ENCODE measurements at regions not wholly inside any gene's neighbourhood (a gene's known extent, or its start where the extent isn't known, plus 50 kb on each side); places are given as distances from the start of the nearest gene placed in this dataset.
"Not testable (repeated sequence)": the region's sequence is repeated elsewhere in the genome, so short reads cannot be mapped to it uniquely, and the experiment has no call there.

DNA sequence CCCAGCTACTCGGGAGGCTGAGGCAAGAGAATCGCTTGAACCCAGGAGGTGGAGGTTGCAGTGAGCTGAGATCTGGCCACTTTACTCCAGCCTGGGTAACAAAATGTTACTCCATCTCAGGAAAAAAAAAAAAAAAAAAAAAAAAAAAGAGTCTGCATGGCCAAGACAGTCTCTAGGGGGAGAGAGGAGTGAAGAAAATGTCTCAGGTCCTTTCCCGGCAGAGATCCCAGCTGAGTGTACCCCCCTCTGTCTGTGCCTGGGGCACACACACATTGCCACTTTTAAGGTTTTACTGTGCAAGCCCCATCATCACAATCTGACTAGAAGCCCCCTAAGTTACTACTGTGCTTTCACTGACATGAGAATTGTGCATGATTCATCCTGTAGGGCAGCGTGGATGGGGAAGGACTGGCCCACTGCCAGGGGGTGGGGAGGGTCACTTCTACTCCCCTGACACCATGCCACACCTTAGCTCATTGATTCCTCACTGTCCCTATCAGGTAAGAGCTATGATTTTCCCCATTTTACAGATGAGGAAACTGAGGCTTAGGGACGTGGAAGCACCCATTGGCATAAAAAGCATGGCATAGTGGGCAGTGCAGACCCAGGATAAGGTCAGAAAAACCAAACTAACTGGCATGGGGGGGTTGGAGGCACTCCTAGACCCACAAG, 102.3 kb upstream of the LARP1 start:
- DNase-seq = no peak

DNA sequence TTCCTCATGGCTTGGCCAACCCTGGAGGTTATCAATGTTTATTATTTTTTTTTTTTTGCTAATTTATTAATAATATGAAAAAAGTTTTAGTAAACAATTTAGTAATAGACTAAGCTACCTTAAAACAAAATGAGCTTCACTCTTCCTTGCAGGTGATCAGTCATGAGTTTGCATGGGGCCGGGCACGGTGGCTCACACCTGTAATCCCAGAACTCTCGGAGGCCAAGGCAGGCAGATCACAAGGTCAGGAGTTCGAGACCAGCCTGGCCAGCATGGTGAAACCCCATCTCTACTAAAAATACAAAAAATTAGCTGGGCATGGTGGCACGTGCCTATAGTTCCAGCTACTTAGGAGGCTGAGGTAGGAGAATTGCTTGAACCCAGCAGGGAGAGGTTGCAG, 103.4 kb upstream of the LARP1 start:
- not testable (repeated sequence) for DNase-seq

DNA sequence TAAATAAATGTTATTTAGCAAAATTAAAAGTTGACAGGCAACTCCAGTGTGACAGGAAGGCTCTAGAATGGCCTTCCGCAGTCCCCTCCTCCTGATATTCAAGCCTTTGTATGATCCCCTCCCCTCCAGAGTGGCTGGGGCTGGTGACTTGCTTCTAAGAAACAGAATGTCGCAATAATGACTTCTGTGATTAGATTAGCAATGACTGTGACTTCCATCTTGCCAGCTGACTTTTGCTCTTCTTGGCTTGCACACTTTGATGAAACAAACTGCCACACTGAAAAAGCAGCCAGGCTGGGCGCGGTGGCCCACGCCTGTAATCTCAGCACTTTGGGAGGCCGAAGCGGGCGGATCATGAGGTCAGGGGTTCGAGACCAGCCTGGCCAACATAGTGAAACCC, 106.5 kb upstream of the LARP1 start:
- no peak for DNase-seq

DNA sequence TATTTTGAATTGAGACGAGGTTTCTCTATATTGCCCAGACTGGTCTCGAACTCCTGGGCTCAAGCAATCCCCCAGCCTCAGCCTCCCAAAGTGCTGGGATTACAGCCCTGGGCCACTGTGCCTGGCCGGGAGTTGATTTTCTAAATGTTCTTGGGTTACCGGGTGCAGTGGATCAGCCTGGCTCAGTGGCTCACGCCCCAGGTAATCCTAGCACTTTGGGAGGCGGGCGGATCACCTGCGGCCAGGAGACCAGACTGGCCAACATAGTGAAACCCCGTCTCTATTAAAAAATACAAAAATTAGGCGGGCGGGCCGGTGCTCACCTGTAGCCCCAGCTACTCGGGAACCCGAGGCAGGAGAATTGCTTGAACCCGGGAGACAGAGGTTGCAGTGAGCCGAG, 106.9 kb upstream of the LARP1 start:
- DNase-seq = no peak

DNA sequence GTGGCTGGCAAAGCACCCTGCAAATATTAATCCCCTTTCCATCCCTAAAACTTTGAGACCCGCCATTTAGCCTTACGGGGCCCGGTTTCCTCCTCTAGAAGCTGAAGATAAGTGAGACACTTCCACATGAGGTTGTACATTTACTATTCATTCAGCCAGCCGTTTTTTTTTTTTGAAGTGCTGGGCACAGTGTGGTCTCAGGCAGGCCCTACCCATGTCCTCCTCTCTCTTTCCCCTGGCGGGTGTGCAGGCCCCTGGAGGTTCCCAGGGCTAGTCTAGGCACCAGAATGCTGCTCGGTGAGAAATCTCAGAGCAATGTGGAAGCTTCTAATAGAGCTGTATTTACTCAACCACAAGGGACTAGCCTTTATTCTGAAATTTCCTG, 107.4 kb upstream of the LARP1 start:
- peak in 1 of 2 experiments; percentile 26 for DNase-seq

DNA sequence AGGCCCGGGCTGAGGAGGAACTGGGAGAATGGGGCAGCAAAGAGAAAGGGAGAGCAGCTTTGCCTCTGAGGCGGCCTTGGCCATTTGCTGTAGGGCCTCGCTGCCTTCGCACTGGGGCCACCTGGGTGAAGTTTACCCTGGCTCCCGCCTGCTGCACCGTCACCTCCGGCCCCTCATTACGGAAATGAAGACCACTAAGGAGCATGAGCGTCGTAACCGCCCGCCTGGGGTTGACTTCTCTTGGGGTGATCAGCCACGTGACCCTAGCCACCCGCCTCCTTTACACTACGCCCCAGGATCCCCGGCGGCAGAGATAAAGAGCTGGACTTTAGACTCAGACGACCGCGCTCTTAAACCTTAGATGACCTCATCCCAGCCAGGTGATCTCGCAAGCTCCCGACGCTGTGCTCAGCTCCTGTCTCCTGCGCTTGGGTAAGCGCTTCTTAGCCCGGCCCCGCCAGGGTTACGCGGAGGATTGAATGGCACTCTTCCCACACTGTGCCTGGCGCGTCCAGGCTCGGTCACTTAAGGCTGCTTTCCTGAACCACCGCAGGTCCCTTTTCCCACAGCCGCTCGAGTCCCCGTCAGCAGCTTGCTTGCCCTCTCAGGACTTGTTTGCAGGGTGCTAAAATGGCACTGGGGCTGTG, 107.9 kb upstream of the LARP1 start:
- peak; percentile 10 to 76 for DNase-seq

DNA sequence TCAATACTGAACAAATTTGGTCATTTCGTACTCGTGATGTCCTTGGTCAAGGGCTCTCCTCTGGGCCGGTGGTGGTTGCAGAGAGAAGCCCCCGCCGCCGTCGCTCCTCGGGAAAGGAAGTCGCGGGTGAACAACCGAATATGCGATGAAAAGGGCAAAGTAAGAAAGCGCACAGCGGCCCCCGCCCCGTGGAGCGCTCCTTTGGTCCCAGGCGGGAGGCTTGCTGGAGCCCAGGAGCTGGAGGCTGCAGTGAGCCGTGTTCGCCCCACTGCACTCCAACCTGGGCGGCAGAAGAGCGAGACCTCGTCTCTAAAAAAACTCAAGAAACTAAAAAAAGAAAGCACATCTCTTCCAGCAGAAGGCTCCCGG, 108.4 kb upstream of the LARP1 start:
- DNase-seq = no peak

DNA sequence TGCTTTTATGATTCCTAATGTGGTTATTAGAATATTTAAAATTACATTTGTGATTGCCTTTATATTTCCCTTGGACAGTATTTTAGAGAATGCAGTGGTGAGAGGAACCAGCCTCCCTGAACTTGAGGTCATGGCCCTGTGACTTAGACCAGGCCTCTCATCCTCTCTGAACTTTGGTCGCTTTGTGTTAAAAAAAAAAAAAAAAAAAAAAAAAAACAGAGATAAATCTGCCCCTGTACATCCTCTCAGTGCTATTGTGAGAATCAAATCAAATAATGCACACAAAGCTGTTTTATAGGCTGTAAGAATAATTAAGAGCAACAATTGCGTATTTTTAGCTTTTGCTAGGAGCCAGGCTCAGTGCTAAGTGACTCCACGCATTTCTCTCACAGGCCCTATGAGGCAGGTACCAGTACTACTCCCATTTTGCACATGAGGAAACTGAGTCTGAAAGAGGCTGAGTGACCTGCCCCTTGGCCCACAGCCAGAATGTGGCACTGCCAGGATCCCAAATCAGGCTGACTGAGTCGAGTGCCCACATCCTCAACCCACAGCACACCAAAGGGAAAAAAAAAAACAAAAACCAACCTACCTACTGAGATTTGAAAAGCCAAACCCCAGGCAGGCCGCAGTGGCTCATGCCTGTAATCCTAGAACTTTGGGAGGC, 110.3 kb upstream of the LARP1 start:
- DNase-seq = no peak

DNA sequence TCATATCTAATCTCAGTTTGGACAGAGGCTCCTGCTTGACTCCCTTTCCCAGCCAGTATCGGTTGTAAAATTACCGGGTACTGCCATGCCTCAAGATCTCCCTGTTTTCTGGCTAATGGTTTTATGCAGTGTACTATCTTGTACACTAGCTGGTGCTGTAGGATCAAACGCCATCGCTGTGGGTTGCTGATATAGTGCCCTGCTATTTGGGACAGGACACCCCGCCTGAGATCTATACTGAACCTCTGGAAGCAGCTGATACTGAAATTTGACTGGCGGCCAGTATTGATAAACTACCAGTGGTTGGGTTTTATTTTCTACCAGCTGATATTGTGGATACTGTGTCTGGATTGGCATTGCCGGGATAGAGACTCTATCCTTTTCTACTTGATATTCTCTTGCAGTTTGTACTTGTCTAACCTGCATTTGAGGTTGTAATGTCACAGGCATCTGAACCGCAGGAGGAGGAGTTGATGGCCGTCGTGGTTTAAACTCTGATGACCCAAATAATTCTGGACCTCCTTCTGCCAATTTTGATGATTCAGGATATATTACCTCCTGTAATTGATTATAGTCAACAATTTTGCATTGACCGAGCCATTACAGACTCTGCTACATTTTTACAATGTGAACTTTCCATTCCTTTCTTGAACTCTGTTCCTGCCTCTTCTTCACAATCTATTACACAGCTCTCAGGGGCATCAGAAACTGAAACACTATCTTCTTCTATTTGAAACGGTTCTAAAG, 112.5 kb upstream of the LARP1 start:
- DNase-seq = peak; percentile 11 to 62

DNA sequence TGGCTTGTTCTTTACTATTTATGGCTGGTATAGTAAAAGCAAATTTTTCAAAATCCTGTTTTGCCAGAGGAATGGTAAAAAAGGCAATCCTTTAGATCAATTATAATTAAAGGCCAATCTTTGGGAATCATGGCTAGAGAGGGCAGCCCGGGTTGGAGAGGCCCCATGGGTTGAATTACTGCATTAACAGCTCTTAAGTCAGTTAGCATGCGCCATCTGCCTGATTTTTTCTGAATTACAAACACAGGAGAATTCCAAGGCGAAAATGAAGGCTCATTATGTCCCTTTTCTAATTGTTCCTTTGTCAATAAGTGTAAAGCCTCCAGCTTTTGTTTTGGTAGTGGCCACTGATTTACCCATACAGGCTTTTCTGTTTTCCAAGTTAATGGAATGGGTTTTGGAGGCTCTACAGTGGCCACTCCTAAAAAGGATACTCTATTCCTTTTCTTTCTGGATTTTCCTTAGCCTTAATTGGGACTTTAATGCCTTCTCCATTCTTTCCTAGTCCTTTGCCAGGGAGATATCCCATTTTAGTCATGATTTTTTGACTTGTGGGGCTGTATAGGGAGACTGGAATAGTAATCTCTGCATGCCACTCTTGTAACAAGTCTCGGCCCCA, 114.9 kb upstream of the LARP1 start:
- peak; percentile 3 to 57 for DNase-seq

DNA sequence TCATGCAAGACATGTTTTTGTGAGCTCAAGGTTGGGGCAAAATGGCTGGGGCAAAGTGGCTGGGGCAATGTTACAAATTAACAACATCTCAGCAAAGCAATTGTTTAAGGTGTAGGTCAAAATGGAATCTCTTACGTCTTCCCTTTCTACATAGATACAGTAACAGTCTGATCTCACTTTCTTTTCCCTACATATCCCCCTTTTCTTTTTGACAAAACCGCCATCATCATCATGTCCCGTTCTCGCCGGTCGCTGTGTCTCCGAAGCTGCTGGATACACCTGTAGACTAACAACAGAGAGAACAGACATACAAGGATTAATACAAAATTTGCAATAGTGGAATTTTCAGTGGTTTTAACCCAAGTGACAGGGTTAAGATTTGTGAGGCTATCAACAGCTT, 118.4 kb upstream of the LARP1 start:
- not testable (repeated sequence) for DNase-seq

DNA sequence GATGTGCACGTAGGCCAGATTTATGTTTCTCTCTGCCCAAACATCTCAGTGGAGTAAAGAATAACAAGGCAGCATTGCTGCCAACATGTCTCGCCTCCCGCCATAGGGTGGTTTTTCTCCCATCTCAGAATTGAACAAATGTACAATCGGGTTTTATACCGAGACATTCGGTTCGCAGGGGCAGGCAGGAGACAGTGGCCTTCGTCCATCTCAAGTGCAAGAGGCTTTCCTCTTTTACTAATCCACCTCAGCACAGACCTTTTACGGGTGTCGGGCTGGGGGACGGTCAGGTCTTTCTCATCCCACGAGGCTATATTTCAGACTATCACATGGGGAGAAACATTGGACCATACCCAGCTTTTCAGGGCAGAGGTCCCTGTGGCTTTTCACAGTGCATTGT, 118.9 kb upstream of the LARP1 start:
- not testable (repeated sequence) for DNase-seq

DNA sequence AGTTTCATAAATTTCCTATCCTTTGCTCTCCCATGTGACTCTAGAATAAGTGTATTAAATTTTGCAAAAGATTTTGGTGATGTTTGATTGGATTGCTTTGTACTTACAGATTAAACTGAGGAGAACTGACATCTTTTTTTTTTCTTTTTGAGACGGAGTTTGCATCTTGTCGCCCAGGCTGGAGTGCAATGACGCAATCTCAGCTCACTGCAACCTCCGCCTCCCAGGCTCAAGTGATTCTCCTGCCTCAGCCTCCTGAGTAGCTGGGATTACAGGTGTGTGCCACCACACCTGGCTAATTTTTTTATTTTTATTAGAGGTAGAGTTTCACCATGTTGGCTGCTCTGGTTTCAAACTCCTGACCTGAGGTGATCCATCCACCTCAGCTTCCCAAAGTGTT, 121.4 kb upstream of the LARP1 start:
- DNase-seq = not testable (repeated sequence)

DNA sequence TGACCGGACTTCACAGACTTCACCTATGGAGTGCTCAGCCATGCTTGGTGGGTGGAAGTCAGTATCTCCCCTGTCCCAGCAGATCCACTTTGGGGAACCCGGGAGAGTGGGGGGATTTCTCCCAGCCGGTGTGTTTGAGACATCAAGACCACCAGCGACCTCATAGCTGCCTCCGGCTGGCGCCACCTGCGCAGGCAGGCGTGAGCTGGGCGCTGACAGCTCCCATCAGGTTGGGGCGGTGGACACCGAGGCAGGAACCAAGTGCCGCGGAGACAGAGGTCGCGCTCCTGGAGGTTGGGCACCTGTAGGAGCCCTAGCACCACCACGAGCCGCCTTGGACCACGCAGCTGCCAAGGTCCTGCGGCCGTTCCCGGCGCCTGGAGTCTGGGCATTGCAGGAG, 124.0 kb upstream of the LARP1 start:
- no peak for DNase-seq

DNA sequence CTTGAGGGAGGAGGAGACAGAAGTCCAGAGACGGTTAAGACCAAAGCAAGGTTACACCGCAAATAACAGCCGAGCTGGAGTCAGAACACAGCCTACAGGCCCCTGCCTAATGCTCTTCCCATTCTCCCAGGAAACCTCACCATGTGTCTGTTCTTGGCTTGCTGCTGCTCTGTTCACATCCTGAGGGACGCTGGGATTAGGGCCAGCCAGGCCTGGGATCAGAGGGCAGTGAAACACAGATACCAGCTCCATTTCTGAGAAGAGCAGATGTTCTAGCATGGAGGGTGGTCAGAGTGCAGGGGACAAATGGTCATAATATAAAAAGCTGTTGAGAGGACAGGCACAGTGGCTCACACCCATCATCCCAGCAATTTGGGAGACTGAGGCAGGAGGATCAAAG, 124.8 kb upstream of the LARP1 start:
- DNase-seq = no peak

DNA sequence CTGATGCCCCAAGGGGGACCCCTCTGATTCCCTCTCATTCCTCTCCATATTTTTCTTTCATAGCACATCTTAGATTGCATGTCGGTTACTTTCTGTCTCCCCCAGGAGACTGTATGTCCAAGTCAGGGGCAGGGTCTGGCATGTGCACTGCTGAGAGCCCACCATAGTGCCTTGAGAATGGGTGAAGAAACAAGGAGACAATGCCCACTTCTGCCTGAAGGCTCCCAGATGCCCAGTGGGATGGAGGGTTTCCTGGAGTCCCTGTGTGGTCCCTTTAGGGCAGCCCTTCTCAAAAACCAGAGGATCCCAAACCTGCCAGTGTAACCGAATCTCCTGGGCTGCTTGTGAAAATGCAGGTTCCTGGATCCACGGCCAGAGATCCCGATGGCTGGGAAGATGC, 126.5 kb upstream of the LARP1 start:
- DNase-seq = no peak

DNA sequence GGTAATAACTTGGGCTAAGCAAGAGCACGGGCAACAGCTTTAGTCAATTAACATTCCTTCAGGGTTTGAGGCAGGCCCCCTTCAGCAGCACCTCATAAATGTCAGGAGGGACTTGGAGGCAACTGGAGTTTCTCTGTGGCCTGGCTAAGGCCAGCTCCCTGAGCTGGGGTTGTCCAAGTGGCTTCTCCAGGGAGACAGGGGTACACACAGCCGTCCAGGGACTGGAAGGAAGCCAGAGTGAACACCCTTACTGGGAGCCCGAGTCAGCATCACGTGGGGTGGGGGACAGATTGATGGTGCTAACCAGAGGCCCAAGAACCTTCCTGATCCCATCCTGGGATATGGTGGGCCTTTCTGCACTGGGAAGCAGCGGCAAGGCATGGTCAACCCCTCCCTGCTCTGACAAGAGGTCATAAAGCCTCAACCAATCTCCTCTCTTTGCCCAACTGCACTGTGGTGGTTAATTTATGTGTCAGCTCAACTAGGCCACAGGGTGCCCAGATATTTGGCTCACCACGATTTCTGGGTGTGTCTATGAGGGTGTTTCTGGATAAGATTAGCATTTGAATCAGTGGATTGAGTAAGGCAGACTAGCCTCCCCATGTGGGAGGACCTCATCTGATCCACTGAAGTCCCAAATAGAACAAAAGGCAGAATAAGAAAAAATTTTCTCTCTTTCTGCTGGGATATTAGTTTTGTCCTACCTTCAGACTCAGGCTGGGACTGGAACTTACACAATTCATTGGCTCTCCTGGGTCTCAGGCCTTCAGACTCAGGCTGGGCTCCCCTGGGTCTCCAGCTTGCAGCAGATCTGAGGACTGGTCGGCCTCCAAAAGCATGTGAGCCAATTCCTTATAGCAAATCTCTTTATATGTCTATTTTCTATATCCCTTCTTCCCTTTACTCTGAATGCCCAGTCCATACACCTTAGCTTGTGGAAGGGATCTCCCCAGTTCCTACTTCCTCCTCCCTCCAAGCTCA, 127.2 kb upstream of the LARP1 start:
- DNase-seq = no peak

DNA sequence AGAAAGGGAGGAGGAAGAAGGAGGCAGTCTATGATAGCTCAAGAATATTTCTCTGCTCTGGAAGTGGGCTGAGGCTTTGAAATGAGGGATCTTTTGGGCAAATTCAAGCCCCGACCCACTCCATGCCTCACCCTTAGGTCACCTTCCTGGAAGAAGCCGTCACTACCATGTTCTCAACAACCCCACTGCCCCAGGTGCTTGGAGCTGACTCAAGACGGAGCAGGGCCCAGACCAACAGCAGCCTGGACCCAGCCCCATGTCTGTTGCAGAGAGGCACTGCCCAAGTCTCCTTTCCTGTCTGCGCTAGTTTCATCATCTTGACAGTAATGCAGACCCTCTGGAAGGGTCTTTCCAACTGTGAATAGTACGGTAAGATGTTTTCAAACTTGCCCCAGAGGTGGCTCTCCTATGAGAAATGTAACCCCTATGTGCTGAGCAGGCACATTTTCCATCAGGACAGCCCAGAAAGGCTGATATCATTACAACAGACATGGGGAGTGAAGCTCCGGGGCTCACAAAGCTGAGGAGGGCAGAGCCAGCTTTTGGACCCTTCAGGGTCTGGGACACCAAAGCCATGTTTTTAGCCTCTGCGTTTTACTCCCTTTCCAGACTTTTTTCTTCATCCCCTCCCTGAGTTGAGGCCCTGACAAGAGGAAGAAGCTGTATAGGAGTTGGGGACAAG, 128.2 kb upstream of the LARP1 start:
- DNase-seq = no peak

DNA sequence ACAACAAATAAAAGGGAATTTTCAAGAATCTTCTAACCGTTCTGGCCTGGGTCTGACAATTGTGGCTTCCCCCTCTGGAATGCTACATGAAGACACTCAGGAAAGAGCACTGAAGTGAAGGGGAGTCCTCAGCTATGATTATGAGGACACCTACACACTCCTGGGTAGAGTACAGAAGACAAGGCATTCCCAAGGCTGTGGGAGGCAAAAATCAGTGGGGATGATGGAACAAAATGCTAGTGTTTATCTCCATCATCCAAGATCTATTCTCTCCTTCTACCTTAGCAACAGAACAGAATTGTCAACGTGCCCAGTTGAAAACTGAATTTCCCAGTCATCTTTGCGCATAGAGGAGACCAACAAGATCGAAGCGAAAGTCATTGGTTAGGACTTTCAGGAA, 130.1 kb upstream of the LARP1 start:
- no peak for DNase-seq

DNA sequence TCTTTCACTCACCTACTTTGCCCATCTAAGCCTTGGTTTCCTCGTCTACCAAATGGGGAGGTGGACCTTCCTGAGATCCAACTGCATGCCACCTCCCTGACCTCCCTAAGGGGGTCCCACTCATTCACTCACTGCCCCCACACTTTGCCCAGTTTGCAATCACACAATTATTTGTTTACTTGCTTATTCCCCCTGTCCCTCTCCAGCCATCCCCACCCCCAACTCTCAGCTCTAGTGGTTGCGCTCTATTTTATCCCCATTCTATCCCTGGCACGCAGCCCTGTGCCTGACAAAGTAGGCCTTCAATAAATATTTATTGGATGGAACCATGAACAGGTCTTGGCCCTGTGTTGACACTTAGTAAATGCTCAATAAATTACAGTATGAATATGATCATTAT, 130.8 kb upstream of the LARP1 start:
- DNase-seq = no peak

DNA sequence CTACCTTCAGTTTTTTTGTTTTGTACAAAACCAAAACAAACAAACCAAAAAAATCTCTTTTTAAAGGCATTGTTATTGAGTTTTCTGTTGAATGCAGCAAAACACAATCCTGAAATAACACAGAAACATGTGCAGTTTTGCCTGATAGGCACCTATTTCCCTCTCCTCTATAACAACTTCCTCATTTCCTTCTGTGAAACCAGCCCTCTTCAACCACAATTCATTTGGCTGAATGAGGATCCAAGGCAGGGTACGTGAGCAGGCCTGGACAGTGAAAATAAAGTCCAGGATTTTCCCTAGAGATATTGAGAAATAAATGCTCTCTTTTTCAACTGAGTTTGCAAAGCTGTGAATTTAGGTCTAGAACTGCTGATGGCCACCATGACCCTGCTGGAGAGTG, 134.8 kb upstream of the LARP1 start:
- no peak for DNase-seq

DNA sequence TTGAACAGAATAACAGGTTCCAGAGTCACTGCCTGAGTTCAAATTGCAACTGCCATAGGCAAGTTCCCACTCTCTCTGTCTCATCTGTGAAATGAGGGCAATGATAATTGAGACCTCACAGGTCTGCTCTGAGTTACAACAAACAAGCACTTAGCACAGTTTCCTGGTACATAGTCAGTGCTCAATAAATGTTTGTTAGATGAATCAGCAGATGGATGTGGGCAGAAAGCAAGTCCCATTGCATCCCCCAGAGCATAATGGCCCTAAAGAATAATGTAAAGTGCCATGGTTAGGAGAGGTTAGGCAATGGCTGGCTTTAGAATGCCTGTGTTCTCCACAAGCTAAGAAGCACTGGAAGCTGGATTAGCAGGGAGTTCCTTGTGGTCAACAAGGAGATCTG, 136.5 kb upstream of the LARP1 start:
- DNase-seq = no peak

Data from NCI-H526 (cell line).